RWPE1 (cell line): ENCODE measurements at regions not wholly inside any gene's neighbourhood (a gene's known extent, or its start where the extent isn't known, plus 50 kb on each side); places are given as distances from the start of the nearest gene placed in this dataset.

Experiments
- CTCF ChIA-PET: fragments of 350-600 bp; sonication (Branson Sonifier 250); formaldehyde crosslinking; extraction: SDS; loops from one replicate; lab custom pipeline; 2021; lab: Yijun Ruan, JAX
- POLR2A ChIA-PET: fragments of 400-600 bp; formaldehyde crosslinking; extraction: SDS; loops from one replicate; lab custom pipeline; 2020; ENCODE audit warnings: antibody characterized with exemption; ENCODE audit not compliant: low non-redundant PET; lab: Yijun Ruan, JAX
- DNase-seq: peaks from one replicate; pipeline ENCODE4 v3.0.0; 2012; ENCODE audit warnings: low spot score
- H3K27ac ChIP-seq: fragments of 450-650 bp; 2 replicates; pipeline ENCODE4 v1.5.1; 2017
- CTCF ChIP-seq: fragments of 450-650 bp; conservative IDR thresholded peaks from 2 replicates; pipeline ENCODE4 v1.5.1; 2017; ENCODE audit warnings: low read depth, mild to moderate bottlenecking

- ChIA-PET POLR2A (no interaction called here), CTCF (interaction anchor here (0.7 kb wide), 1 partner anchor 187 kb away, joined by 3 read pairs; no protein-coding TSS in a partner anchor)
- DNase-seq: no peak
- no peak overlapping the region for H3K27ac ChIP-seq
- TF ChIP-seq CTCF: no peak
Observed at GRCh38 chr5:77925503-77925902, 149.4 kb upstream of the TBCA start.

- DNase-seq: peak; percentile 35
- TF ChIP-seq CTCF: no peak
- ChIA-PET CTCF (no interaction called here), POLR2A (interaction anchor here (0.5 kb wide), 1 partner anchor 359 kb away, joined by 3 read pairs; no protein-coding TSS in a partner anchor)
- no peak overlapping the region for H3K27ac ChIP-seq
Observed at GRCh38 chr5:77924081-77924480, 147.9 kb upstream of the TBCA start.

- CTCF ChIA-PET: no interaction called here
- H3K27ac ChIP-seq: no peak overlapping the region
- TF ChIP-seq CTCF: no peak
- no peak for DNase-seq
- POLR2A ChIA-PET: interaction anchor here (0.5 kb wide), 1 partner anchor 359 kb away, joined by 3 read pairs; no protein-coding TSS in a partner anchor
Observed at GRCh38 chr5:77923666-77924065, 147.5 kb upstream of the TBCA start.

GRCh38 chr5:77921094-77921768 is 145.1 kb upstream of the TBCA start:
- H3K27ac ChIP-seq: no peak overlapping the region
- peak; percentile 30 for DNase-seq
- POLR2A ChIA-PET: no interaction called here
- TF ChIP-seq CTCF: no peak
- CTCF ChIA-PET: interaction anchor here (0.9 kb wide), 1 partner anchor 10 kb away, joined by 3 read pairs; no protein-coding TSS in a partner anchor

GRCh38 chr5:77920359-77921058 is 144.4 kb upstream of the TBCA start:
- TF ChIP-seq CTCF: no peak
- ChIA-PET POLR2A (no interaction called here), CTCF (no interaction called here)
- no peak for DNase-seq
- no peak overlapping the region for H3K27ac ChIP-seq

- ChIA-PET CTCF (no interaction called here), POLR2A (no interaction called here)
- no peak overlapping the region for H3K27ac ChIP-seq
- no peak for TF ChIP-seq CTCF
- DNase-seq: no peak
Observed at GRCh38 chr5:77915346-77915745, 139.2 kb upstream of the TBCA start.
